Natural killer cell (primary cell): ENCODE measurements at regions not wholly inside any gene's neighbourhood (a gene's known extent, or its start where the extent isn't known, plus 50 kb on each side); places are given as distances from the start of the nearest gene placed in this dataset.
"Not testable (repeated sequence)": the region's sequence is repeated elsewhere in the genome, so short reads cannot be mapped to it uniquely, and the experiment has no call there.

Source experiments
- ATAC-seq, 3 donors: fragments of 150-1000 bp in 2 of 3; fragments of 200-7000 bp in 1 of 3; cut with Tn5 transposase; 1 replicate in 1 of 3; 2 replicates in 2 of 3; pipeline ENCODE4 v1.10.0; 2021; ENCODE audit warnings: mild to moderate bottlenecking in 2 of 3, moderate library complexity in 2 of 3
- DNase-seq, 2 donors: peaks; one replicate each; pipeline versions ENCODE4 v3.0.0 to v3.0.0-alpha.2; 2013 to 2021; ENCODE audit warnings: mixed read lengths in 1 of 2
- H3K27ac ChIP-seq: one replicate; pipeline ENCODE4 v1.5.1; 2013; ENCODE audit warnings: mild to moderate bottlenecking, low read length
- H3K27me3 ChIP-seq: one replicate; pipeline ENCODE4 v1.6.1; 2013; ENCODE audit warnings: low read length; ENCODE audit not compliant: control insufficient read depth, insufficient read depth
- H3K36me3 ChIP-seq: one replicate; pipeline ENCODE4 v1.6.1; 2013; ENCODE audit warnings: low read length; ENCODE audit not compliant: control insufficient read depth, insufficient read depth
- H3K4me1 ChIP-seq: one replicate; pipeline ENCODE4 v1.6.1; 2013; ENCODE audit warnings: low read length; ENCODE audit not compliant: control insufficient read depth, insufficient read depth
- H3K4me3 ChIP-seq: one replicate; pipeline ENCODE4 v1.5.1; 2013; ENCODE audit warnings: low read length
- H3K9me3 ChIP-seq: one replicate; pipeline ENCODE4 v1.6.1; 2013; ENCODE audit warnings: low read length; ENCODE audit not compliant: control insufficient read depth, insufficient read depth
- H3K27ac Mint-ChIP-seq, 2 donors: one replicate each; pipeline ENCODE4 v1.8.0; 2022; ENCODE audit warnings: mild to moderate bottlenecking in 2 of 2, mixed read lengths in 2 of 2, moderate library complexity in 1 of 2
- H3K27me3 Mint-ChIP-seq, 2 donors: one replicate each; pipeline ENCODE4 v1.8.0; 2022; ENCODE audit warnings: low read depth in 2 of 2, mixed read lengths in 2 of 2
- H3K36me3 Mint-ChIP-seq: one replicate; pipeline ENCODE4 v1.8.0; 2022; ENCODE audit warnings: mixed read lengths
- H3K4me1 Mint-ChIP-seq, 2 donors: one replicate each; pipeline ENCODE4 v1.8.0; 2022; ENCODE audit warnings: mixed read lengths in 2 of 2
- H3K4me3 Mint-ChIP-seq: one replicate; pipeline ENCODE4 v1.8.0; 2022; ENCODE audit warnings: mild to moderate bottlenecking, moderate library complexity, mixed read lengths
- H3K9me3 Mint-ChIP-seq, 2 donors: one replicate each; pipeline ENCODE4 v1.8.0; 2022; ENCODE audit warnings: mixed read lengths in 2 of 2
- WGBS: methylation state at CpG from one replicate; pipeline ENCODE4 v1.1.7; 2013; ENCODE audit warnings: missing lambda C conversion rate; ENCODE audit not compliant: insufficient coverage; 5-methylcytosine and 5-hydroxymethylcytosine counted together
- intact Hi-C: fragments of 100-400 bp; cut with micrococcal nuclease; formaldehyde crosslinking; loops from one replicate; pipeline ENCODE4 v1.14.2; 2022
- TF ChIP-seq, protein P1 (sequence below): fragments of 200-600 bp; IDR thresholded peaks from one replicate; pipeline ENCODE4 v1.8.0; 2022; ENCODE audit warnings: antibody characterized with exemption

DNA sequence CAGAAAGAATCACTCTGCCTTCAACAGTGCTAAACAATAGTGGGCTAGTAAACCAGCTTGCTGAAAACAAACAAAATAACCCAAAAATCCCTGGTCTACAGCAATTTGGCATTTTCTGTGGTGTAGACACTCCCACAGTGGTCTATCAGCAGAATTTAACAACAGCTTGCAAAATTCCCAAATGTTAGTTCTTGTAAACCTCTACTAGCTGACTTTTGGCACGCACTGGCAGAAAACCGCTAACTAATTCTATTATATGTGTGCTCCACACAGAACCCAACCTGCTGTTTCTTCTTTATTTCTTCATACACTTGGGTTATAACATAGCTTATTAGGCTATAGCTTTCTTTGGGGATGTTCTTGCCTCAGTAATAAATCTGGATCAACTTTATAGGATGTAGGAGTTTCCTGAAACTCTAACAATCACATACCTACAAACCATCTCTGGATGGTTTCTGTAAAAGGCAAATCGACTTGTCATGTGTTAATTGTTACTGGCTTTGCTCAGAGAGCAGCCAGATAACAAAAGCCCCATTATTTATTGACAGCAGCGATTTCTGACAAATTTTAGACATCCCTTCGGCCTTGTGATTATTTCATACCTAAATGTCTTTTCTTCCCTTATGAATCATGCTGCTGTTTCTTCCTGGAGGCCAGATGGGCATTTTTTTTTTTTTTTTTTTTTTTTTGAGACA, 82.7 kb upstream of the NAA35 start:
- H3K4me3 Mint-ChIP-seq = no peak overlapping the region
- H3K4me1 Mint-ChIP-seq = peaks cover 0 to 4% of the 10 kb centered on the region in 2 donors
- no peak overlapping the region for H3K27ac Mint-ChIP-seq

DNA sequence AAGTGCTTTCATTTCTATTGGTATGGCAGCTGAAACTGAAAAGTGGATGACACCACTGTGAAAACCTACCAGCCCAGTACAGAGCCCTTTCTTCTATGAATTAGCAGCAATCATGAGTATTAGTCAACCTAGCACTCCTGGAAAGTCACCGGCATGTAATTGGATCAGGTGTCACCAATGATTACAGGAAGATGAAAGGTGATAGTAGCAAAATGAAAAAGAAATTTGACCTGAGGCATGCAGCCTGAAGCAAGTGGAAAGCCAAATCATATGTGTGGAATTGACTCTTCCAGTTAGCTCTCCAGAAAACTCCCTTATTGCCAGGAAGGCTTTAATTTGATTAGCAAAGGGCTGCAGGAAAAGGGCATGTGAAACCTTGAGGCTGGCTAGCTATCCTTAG, 81.2 kb upstream of the NAA35 start:
- 100% methylated on average over 1 of the region's 1 CpG for WGBS
- TF ChIP-seq, protein P1, sequence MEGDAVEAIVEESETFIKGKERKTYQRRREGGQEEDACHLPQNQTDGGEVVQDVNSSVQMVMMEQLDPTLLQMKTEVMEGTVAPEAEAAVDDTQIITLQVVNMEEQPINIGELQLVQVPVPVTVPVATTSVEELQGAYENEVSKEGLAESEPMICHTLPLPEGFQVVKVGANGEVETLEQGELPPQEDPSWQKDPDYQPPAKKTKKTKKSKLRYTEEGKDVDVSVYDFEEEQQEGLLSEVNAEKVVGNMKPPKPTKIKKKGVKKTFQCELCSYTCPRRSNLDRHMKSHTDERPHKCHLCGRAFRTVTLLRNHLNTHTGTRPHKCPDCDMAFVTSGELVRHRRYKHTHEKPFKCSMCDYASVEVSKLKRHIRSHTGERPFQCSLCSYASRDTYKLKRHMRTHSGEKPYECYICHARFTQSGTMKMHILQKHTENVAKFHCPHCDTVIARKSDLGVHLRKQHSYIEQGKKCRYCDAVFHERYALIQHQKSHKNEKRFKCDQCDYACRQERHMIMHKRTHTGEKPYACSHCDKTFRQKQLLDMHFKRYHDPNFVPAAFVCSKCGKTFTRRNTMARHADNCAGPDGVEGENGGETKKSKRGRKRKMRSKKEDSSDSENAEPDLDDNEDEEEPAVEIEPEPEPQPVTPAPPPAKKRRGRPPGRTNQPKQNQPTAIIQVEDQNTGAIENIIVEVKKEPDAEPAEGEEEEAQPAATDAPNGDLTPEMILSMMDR = no peak
- Histone ChIP-seq H3K4me1 (no peaks in the 10 kb centered on the region), H3K27me3 (no peaks in the 10 kb centered on the region), H3K27ac (no peak overlapping the region), H3K4me3 (no peak overlapping the region), H3K9me3 (no peaks in the 10 kb centered on the region), H3K36me3 (no peaks in the 10 kb centered on the region)
- H3K27ac Mint-ChIP-seq = peak overlapping the region in 1 of 2 donors; percentile 56
- no peaks in the 10 kb centered on the region for H3K9me3 Mint-ChIP-seq
- peaks cover 12 to 16% of the 10 kb centered on the region in 2 donors for H3K4me1 Mint-ChIP-seq
- ATAC-seq (no peak), DNase-seq (no peak)
- H3K4me3 Mint-ChIP-seq = no peak overlapping the region
- intact Hi-C loops = no loop called here
- H3K36me3 Mint-ChIP-seq = peaks cover 4% of the 10 kb centered on the region
- no peaks in the 10 kb centered on the region for H3K27me3 Mint-ChIP-seq

More for the DNA sequence above, 82.7 kb upstream of the NAA35 start:
- no peaks in the 10 kb centered on the region for H3K9me3 ChIP-seq
- no peak overlapping the region for H3K4me3 ChIP-seq
- H3K36me3 Mint-ChIP-seq = no peaks in the 10 kb centered on the region
- intact Hi-C loops = no loop called here
- no peak for ATAC-seq
- H3K27me3 ChIP-seq = no peaks in the 10 kb centered on the region
- no peak overlapping the region for H3K27ac ChIP-seq
- no peaks in the 10 kb centered on the region for H3K4me1 ChIP-seq
- H3K36me3 ChIP-seq = no peaks in the 10 kb centered on the region
- 97% methylated on average over 5 of the region's 5 CpGs for WGBS
- no peaks in the 10 kb centered on the region for H3K9me3 Mint-ChIP-seq
- no peak for DNase-seq
- no peaks in the 10 kb centered on the region for H3K27me3 Mint-ChIP-seq
- TF ChIP-seq, protein P1 = no peak

DNA sequence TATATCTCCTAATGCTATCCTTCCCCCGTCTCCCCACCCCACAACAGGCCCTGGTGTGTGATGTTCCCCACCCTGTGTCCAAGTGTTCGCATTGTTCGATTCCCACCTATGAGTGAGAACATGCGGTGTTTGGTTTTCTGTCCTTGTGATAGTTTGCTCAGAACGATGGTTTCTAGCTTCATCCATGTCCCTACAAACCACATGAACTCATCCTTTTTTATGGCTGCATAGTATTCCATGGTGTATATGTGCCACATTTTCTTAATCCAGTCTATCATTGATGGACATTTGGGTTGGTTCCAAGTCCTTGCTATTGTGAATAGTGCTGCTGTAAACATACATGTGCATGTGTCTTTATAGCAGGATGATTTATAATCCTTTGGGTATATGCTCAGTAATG, 79.1 kb upstream of the NAA35 start:
- ATAC-seq, H3K9me3 Mint-ChIP-seq, H3K27me3 Mint-ChIP-seq, H3K27me3 ChIP-seq, intact Hi-C loops, DNase-seq, H3K4me3 Mint-ChIP-seq, H3K36me3 ChIP-seq, H3K4me1 ChIP-seq, H3K4me3 ChIP-seq, H3K9me3 ChIP-seq, H3K27ac Mint-ChIP-seq, H3K27ac ChIP-seq: not testable (repeated sequence)
- 96% methylated on average over 4 of the region's 5 CpGs for WGBS
- H3K36me3 Mint-ChIP-seq = peaks cover 21% of the 10 kb centered on the region
- peaks cover 21 to 32% of the 10 kb centered on the region in 2 donors for H3K4me1 Mint-ChIP-seq

DNA sequence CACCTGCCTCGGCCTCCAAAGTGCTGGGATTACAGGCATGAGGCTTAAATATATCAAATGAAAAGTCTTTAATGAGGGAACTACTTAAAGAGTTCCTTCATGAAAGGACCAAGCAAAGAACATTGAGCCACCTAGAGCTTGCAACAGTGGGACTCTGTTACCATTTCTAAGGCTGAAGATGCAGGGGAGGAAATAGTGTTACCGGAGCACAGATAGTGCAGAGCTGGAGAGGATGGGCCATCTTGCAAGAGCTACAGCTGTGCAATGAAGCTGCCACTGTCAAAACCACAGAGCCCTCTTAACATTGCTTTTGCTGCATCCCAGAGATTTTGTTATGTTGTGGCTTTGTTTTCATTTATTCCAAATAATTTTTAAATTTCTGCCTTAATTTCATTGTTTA, 77.1 kb upstream of the NAA35 start:
- DNase-seq (no peak), ATAC-seq (peak in 1 of 3 donors; percentile 60)
- Mint-ChIP-seq H3K27me3 (no peaks in the 10 kb centered on the region), H3K4me3 (no peak overlapping the region), H3K4me1 (peaks cover 31 to 39% of the 10 kb centered on the region in 2 donors), H3K27ac (no peak overlapping the region), H3K9me3 (no peaks in the 10 kb centered on the region), H3K36me3 (peaks cover 21% of the 10 kb centered on the region)
- no peaks in the 10 kb centered on the region for H3K27me3 ChIP-seq
- TF ChIP-seq, protein P1 = no peak
- no peaks in the 10 kb centered on the region for H3K4me1 ChIP-seq
- no peak overlapping the region for H3K4me3 ChIP-seq
- no peaks in the 10 kb centered on the region for H3K36me3 ChIP-seq
- no peak overlapping the region for H3K27ac ChIP-seq
- no peaks in the 10 kb centered on the region for H3K9me3 ChIP-seq
- intact Hi-C loops = no loop called here
- WGBS = 83% methylated on average over 2 of the region's 2 CpGs
